ENCODE measurements at regions not wholly inside any gene's neighbourhood (a gene's known extent, or its start where the extent isn't known, plus 50 kb on each side); places are given as distances from the start of the nearest gene placed in this dataset.
"Not testable (repeated sequence)": the region's sequence is repeated elsewhere in the genome, so short reads cannot be mapped to it uniquely, and the experiment has no call there.

- DNase-seq, result no peak
Observed at GRCh38 chr4:30838331-30838730, 118.2 kb downstream of the PCDH7 start.

- peak; percentile 32 for DNase-seq
Observed at GRCh38 chr4:30839583-30840520, 119.7 kb downstream of the PCDH7 start.

GRCh38 chr4:30840571-30840970, 120.4 kb downstream of the PCDH7 start:
- DNase-seq, result no peak

GRCh38 chr4:30842142-30842541, 122.0 kb downstream of the PCDH7 start:
- DNase-seq, result no peak

GRCh38 chr4:30842689-30843088, 122.5 kb downstream of the PCDH7 start:
- no peak for DNase-seq

- DNase-seq, result no peak
Observed at GRCh38 chr4:30844861-30845582, 124.9 kb downstream of the PCDH7 start.

GRCh38 chr4:30847167-30847566, 127.0 kb downstream of the PCDH7 start:
- no peak for DNase-seq

GRCh38 chr4:30847958-30848357, 127.8 kb downstream of the PCDH7 start:
- no peak for DNase-seq

GRCh38 chr4:30854531-30854930, 134.4 kb downstream of the PCDH7 start:
- no peak for DNase-seq

- DNase-seq, result no peak
Observed at GRCh38 chr4:30855232-30855631, 135.1 kb downstream of the PCDH7 start.

GRCh38 chr4:30856795-30857564, 136.8 kb downstream of the PCDH7 start:
- DNase-seq, result no peak

GRCh38 chr4:30860978-30861377, 140.8 kb downstream of the PCDH7 start:
- DNase-seq, result no peak

- no peak for DNase-seq
Observed at GRCh38 chr4:30862196-30862595, 142.0 kb downstream of the PCDH7 start.

- no peak for DNase-seq
Observed at GRCh38 chr4:30863021-30863420, 142.9 kb downstream of the PCDH7 start.

- no peak for DNase-seq
Observed at GRCh38 chr4:30865691-30866090, 145.5 kb downstream of the PCDH7 start.

- no peak for DNase-seq
Observed at GRCh38 chr4:30866346-30866745, 146.2 kb downstream of the PCDH7 start.

GRCh38 chr4:30866907-30867306, 146.7 kb downstream of the PCDH7 start:
- no peak for DNase-seq

GRCh38 chr4:30867427-30867826, 147.3 kb downstream of the PCDH7 start:
- no peak for DNase-seq

- no peak for DNase-seq
Observed at GRCh38 chr4:30868111-30868895, 148.1 kb downstream of the PCDH7 start.

- not testable (repeated sequence) for DNase-seq
Observed at GRCh38 chr4:30869387-30869786, 149.2 kb downstream of the PCDH7 start.

- no peak for DNase-seq
Observed at GRCh38 chr4:30870513-30870912, 150.3 kb downstream of the PCDH7 start.

- DNase-seq, result no peak
Observed at GRCh38 chr4:30875658-30876269, 155.6 kb downstream of the PCDH7 start.

Data from NCI-H1048 (cell line).